ENCODE measurements at regions not wholly inside any gene's neighbourhood (a gene's known extent, or its start where the extent isn't known, plus 50 kb on each side); places are given as distances from the start of the nearest gene placed in this dataset.

GRCh38 chr21:26403321-26403720 is 169.8 kb downstream of the CYYR1 start:
- ATAC-seq, result no peak
- no peak for TF ChIP-seq ZC3H10 (CRISPR knock-in tag; IDR thresholded peaks at IDR 0.05)

- no peak for TF ChIP-seq CREB5 (CRISPR knock-in tag; IDR thresholded peaks at IDR 0.05; ENCODE audit: low read depth)
- TF ChIP-seq ESRRG (CRISPR knock-in tag; IDR thresholded peaks at IDR 0.05), result no peak
- TF ChIP-seq PATZ1 (CRISPR knock-in tag; IDR thresholded peaks at IDR 0.05; ENCODE audit: borderline replicate concordance), result no peak
- TF ChIP-seq TOX (CRISPR knock-in tag; IDR thresholded peaks at IDR 0.05; ENCODE audit: borderline replicate concordance), result no peak
- TF ChIP-seq TSHZ2 (CRISPR knock-in tag; IDR thresholded peaks at IDR 0.05), result no peak
- no peak for TF ChIP-seq OSR1 (CRISPR knock-in tag; IDR thresholded peaks at IDR 0.05)
- no peak for TF ChIP-seq ZNF565 (CRISPR knock-in tag; conservative IDR thresholded peaks at IDR 0.05; ENCODE audit: low read depth)
- no peak for TF ChIP-seq RARB (CRISPR knock-in tag; IDR thresholded peaks at IDR 0.05)
- no peak for TF ChIP-seq ISL1 (CRISPR knock-in tag; IDR thresholded peaks at IDR 0.05)
- no peak for TF ChIP-seq GLIS3 (CRISPR knock-in tag; IDR thresholded peaks at IDR 0.05)
- no peak for TF ChIP-seq ARNTL (CRISPR knock-in tag; IDR thresholded peaks at IDR 0.05; ENCODE audit: borderline replicate concordance, low read depth)
- no peak for TF ChIP-seq SNAI2 (CRISPR knock-in tag; IDR thresholded peaks at IDR 0.05)
- ATAC-seq, result no peak
Observed at GRCh38 chr21:26397545-26397944, 175.5 kb downstream of the CYYR1 start.

GRCh38 chr21:26394341-26394740 is 178.7 kb downstream of the CYYR1 start:
- TF ChIP-seq ISL1 (CRISPR knock-in tag; IDR thresholded peaks at IDR 0.05) (no peak), ZNF70 (CRISPR knock-in tag; IDR thresholded peaks at IDR 0.05) (no peak)
- no peak for ATAC-seq

GRCh38 chr21:26391166-26391565 is 181.9 kb downstream of the CYYR1 start:
- TF ChIP-seq SNAI2 (CRISPR knock-in tag; IDR thresholded peaks at IDR 0.05) (no peak), ZFP30 (CRISPR knock-in tag; IDR thresholded peaks at IDR 0.05) (no peak), TSHZ2 (CRISPR knock-in tag; IDR thresholded peaks at IDR 0.05) (no peak), ZNF8 (CRISPR knock-in tag; IDR thresholded peaks at IDR 0.05) (no peak), ZC3H10 (CRISPR knock-in tag; IDR thresholded peaks at IDR 0.05) (no peak), GLIS3 (CRISPR knock-in tag; IDR thresholded peaks at IDR 0.05) (no peak), BACH2 (CRISPR knock-in tag; IDR thresholded peaks at IDR 0.05; ENCODE audit: borderline replicate concordance) (no peak), ZFP3 (CRISPR knock-in tag; IDR thresholded peaks at IDR 0.05) (no peak), POU6F1 (CRISPR knock-in tag; IDR thresholded peaks at IDR 0.05; ENCODE audit: borderline replicate concordance, low read depth) (no peak), CREB5 (CRISPR knock-in tag; IDR thresholded peaks at IDR 0.05; ENCODE audit: low read depth) (no peak), TCF4 (CRISPR knock-in tag; IDR thresholded peaks at IDR 0.05; ENCODE audit: borderline replicate concordance) (no peak), PATZ1 (CRISPR knock-in tag; IDR thresholded peaks at IDR 0.05; ENCODE audit: borderline replicate concordance) (no peak), CSRNP3 (CRISPR knock-in tag; IDR thresholded peaks at IDR 0.05) (no peak), TOX (CRISPR knock-in tag; IDR thresholded peaks at IDR 0.05; ENCODE audit: borderline replicate concordance) (no peak)
- ATAC-seq, result no peak
